GM13976 (cell line): ENCODE measurements at regions not wholly inside any gene's neighbourhood (a gene's known extent, or its start where the extent isn't known, plus 50 kb on each side); places are given as distances from the start of the nearest gene placed in this dataset.

Experiments
- DNase-seq: peaks from one replicate; pipeline ENCODE4 v3.0.0; 2012; ENCODE audit warnings: low spot score
- in situ Hi-C: fragments of 300-500 bp; cut with MboI; formaldehyde crosslinking; loops from one replicate; pipeline ENCODE4 v1.12.0; 2022; ENCODE audit warnings: low sequenced_read_pairs, mixed read lengths, inconsistent platforms; ENCODE audit not compliant: unreplicated experiment
- TF ChIP-seq, protein P1 (sequence below): IDR thresholded peaks from 2 replicates; pipeline ENCODE4 v1.5.1; 2012; ENCODE audit warnings: borderline replicate concordance, mild to moderate bottlenecking; ENCODE audit not compliant: insufficient read depth; ENCODE audit errors: extremely low read depth, missing control alignments, control extremely low read depth

DNA sequence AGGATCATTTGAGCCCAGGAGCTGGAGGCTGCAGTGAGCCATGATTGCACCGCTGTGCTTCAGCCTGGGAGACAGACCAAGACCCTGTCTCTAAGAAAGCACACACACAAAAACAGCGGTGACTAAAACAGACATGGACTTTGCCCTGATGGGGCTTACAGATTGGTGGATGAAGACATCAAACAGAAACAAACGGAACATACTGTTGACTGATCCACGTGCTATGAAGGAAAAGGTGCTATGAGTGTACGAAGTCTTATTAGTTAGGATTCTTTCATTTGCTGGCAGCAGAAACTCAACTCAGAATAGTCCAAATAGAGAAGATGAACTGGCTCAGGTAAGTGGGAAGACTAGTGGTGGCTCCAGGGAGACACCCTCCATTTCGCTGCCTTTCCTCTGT is 309.8 kb upstream of the N4BP1 start:
- in situ Hi-C loops = no loop called here
- no peak for DNase-seq
- TF ChIP-seq, protein P1, sequence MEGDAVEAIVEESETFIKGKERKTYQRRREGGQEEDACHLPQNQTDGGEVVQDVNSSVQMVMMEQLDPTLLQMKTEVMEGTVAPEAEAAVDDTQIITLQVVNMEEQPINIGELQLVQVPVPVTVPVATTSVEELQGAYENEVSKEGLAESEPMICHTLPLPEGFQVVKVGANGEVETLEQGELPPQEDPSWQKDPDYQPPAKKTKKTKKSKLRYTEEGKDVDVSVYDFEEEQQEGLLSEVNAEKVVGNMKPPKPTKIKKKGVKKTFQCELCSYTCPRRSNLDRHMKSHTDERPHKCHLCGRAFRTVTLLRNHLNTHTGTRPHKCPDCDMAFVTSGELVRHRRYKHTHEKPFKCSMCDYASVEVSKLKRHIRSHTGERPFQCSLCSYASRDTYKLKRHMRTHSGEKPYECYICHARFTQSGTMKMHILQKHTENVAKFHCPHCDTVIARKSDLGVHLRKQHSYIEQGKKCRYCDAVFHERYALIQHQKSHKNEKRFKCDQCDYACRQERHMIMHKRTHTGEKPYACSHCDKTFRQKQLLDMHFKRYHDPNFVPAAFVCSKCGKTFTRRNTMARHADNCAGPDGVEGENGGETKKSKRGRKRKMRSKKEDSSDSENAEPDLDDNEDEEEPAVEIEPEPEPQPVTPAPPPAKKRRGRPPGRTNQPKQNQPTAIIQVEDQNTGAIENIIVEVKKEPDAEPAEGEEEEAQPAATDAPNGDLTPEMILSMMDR = no peak

DNA sequence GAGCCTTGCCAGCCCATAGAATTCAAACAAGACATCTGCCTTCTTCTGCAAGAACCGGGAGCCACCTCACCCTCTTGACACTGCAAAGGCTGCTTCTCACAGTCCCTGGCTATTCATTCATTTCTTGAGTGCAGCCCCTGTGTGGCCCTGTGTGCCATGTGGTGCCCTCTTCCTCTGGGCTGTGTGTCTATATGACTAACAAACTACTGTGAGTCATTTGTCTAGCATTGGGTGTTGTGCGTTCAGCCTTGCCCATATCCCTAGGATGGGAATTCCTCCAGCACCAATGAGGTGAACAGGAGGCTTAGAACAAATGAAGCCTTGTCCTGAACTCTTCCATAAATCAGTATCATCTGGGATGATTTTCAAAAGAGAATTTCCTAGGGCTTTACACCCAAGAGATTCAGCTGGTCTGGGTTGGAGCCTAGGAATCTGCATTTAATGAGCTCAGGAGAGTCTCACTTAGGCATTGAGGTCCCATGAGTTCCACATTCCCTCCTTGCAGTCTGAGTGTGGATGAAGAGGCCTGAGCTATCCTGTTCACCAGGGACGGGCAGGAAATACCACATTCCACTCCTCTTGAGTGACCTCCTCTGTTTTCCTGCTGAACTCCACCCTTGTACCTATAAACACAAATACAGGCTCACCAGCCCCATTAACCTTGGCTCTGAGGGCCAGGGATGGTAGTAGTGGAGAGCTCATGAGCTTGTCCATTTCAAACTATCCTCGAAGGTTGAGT is 308.7 kb upstream of the N4BP1 start:
- in situ Hi-C loops = no loop called here
- DNase-seq = no peak
- TF ChIP-seq, protein P1 = no peak

DNA sequence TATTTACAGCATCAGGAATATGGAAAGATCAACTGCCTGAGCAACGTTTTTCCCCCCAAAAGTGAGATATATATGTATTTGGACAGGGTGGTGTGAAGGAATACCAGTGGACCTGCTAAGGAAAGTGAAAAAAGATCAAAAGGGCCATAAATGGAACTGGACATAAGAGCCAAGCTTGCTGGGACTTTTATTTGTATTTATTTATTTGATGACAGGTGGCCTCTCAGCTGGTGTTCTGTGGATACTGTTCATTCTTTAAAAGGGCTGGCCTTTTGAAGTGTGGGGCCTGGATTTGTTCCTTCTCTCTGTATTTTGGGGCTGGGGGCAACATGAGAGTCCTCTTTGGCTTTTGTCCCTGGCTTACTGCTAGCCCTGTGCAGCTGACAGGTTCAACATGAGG is 306.6 kb upstream of the N4BP1 start:
- in situ Hi-C loops = no loop called here
- no peak for DNase-seq
- TF ChIP-seq, protein P1 = no peak

DNA sequence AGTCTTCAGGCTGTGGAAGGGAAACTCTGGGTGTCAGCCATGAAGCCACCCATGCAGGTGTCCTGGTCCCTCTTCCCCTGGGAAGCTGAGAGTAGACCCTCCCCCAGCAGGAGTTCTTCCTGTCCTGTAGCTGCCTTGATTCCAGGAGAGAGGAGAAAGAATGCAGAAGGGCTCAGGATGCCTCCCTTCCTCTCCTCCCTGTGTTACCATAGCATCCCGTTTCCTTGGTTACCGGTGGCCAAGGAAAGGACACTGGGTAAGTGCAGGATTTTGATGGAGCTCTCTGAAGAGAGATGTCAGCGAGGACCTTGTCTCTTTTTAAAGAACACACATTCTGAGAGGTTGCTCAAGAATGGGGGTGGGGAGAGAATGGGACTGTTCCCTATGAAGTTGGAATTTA is 304.1 kb upstream of the N4BP1 start:
- TF ChIP-seq, protein P1 = no peak
- DNase-seq = no peak
- in situ Hi-C loops = no loop called here

DNA sequence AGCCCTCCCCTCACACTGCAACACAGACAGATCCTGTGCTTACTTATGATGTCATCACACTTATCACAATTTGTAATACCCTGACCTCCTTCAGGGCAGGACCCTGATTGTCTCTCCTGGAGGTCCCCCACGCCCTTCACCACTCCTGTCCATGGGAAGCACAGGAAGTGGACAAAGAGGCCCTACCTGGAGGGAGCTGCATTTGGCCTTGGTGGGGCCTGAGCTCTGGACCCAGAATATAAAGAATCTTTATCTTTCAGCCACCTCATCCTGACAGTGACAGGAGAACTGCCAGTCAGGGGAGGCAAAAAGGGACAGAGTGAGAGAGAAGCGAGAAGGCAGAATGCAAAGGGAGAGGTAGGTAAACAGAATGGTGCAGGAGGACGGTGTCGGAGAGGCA is 303.4 kb upstream of the N4BP1 start:
- TF ChIP-seq, protein P1 = no peak
- in situ Hi-C loops = no loop called here
- no peak for DNase-seq

DNA sequence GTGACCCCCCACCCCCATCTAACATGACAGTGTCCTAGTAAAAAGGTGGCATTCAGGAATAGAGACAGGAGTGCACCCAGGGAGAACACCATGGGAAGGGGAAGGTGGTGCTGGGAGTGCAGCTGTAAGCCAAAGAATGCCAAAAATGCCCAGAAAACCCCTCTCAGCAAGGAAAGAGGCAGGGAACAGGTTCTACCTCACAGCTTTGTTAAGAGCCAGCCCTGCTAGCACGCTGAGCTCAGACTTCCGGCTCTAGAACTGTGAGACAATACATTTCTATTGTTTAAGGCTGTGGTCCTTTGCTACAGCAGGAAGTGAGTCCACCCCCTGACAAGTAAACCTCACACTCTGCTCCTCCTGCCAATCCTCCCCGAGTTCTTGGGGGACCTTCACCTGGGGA is 302.4 kb upstream of the N4BP1 start:
- TF ChIP-seq, protein P1 = no peak
- in situ Hi-C loops = no loop called here
- no peak for DNase-seq

DNA sequence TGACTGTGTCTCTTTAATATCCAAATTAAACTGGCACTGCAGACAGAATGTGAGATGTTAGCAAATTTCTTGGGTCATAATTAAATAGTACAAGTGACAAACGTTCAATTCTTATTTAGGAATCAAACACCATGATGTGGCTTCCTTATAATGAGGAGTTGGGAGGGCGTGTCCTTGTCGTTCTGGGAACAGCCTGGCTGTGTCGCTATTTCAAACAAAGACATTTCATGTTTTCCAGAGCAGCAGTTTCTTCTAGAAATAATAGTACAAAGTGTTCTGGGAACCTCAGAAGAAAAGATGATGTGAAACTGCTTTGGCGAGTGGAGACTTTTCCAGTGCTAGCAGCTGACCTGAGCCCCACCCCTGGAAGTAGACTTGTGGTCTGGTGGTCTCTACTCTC is 301.7 kb upstream of the N4BP1 start:
- TF ChIP-seq, protein P1 = no peak
- DNase-seq = no peak
- in situ Hi-C loops = no loop called here
